Keratinocyte (primary cell): ENCODE measurements at regions not wholly inside any gene's neighbourhood (a gene's known extent, or its start where the extent isn't known, plus 50 kb on each side); places are given as distances from the start of the nearest gene placed in this dataset.

Experiments
- EZH2 ChIP-seq: IDR thresholded peaks from one replicate; pipeline ENCODE4 v1.6.1; 2012; ENCODE audit warnings: inconsistent platforms, mild to moderate bottlenecking, low read length, moderate library complexity
- TF ChIP-seq, protein P1 (sequence below), 3 experiments: IDR thresholded peaks in 1 of 3; conservative IDR thresholded peaks in 1 of 3; optimal IDR thresholded peaks in 1 of 3; 2 replicates in 2 of 3; 3 replicates in 1 of 3; pipeline versions ENCODE3 to v1.5.1; 2011; ENCODE audit warnings: low read length in 3 of 3, mild to moderate bottlenecking in 3 of 3, moderate library complexity in 2 of 3, control low read depth in 1 of 3, inconsistent platforms in 1 of 3; ENCODE audit not compliant: insufficient read depth in 2 of 3; ENCODE audit errors: extremely low read depth in 1 of 3

DNA sequence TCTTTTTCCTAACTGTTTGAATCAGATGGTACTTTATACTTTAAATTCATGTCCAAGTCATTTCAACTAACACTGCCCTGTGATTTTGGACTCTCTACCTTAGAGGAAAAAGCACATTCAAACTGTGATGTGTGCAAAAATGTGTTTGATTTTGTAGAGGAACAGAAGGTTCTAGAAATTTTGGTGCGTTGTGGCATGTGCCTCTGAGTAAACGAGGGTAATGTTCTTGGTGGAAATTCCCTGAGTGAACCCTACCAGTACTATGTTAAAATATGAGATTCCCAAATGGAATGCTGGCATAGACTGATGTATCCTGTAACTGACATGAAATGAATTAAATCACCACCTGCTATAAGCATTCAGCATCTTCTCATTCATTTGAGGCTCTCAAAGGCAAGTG is 901.9 kb upstream of the KLHL29 start:
- TF ChIP-seq, protein P1, sequence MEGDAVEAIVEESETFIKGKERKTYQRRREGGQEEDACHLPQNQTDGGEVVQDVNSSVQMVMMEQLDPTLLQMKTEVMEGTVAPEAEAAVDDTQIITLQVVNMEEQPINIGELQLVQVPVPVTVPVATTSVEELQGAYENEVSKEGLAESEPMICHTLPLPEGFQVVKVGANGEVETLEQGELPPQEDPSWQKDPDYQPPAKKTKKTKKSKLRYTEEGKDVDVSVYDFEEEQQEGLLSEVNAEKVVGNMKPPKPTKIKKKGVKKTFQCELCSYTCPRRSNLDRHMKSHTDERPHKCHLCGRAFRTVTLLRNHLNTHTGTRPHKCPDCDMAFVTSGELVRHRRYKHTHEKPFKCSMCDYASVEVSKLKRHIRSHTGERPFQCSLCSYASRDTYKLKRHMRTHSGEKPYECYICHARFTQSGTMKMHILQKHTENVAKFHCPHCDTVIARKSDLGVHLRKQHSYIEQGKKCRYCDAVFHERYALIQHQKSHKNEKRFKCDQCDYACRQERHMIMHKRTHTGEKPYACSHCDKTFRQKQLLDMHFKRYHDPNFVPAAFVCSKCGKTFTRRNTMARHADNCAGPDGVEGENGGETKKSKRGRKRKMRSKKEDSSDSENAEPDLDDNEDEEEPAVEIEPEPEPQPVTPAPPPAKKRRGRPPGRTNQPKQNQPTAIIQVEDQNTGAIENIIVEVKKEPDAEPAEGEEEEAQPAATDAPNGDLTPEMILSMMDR (optimal IDR thresholded peaks at IDR 0.05 in 1 of 3, IDR thresholded peaks at IDR 0.05 in 1 of 3, conservative IDR thresholded peaks at IDR 0.05 in 1 of 3; ENCODE audit: extremely low read depth in 1 of 3, insufficient read depth in 2 of 3, low read length in 3 of 3) = no peak
- no peak for TF ChIP-seq EZH2
